ENCODE measurements at regions not wholly inside any gene's neighbourhood (a gene's known extent, or its start where the extent isn't known, plus 50 kb on each side); places are given as distances from the start of the nearest gene placed in this dataset.

- Histone ChIP-seq H3F3A (ENCODE audit: insufficient read depth, low read length) (peaks cover 2% of the 10 kb centered on the region; the same call in 1 of the 2 replicates), H3K27ac (ENCODE audit: low read length) (no peak overlapping the region), H2AFZ (ENCODE audit: low read length) (no peak overlapping the region), H3K79me2 (ENCODE audit: low read length) (no peaks in the 10 kb centered on the region), H3K4me2 (ENCODE audit: low read depth, low read length) (no peak overlapping the region), H4K20me1 (ENCODE audit: insufficient read depth, low read length) (no peaks in the 10 kb centered on the region), H3K4me3 (ENCODE audit: low read length) (no peak overlapping the region), H3K36me3 (replicated peaks; ENCODE audit: insufficient read depth, low read length) (no peaks in the 10 kb centered on the region), H3K9me3 (replicated peaks; ENCODE audit: insufficient read depth, low read length) (no peaks in the 10 kb centered on the region), H3K27me3 (replicated peaks; ENCODE audit: insufficient read depth, low read length) (no peaks in the 10 kb centered on the region), H3K9ac (ENCODE audit: low read length) (no peak overlapping the region), H3K9me2 (replicated peaks; ENCODE audit: insufficient read depth, low read length) (no peaks in the 10 kb centered on the region), H3K4me1 (ENCODE audit: low read length) (peaks cover 8% of the 10 kb centered on the region)
- DNase-seq: no peak
- TF ChIP-seq CTCF (IDR thresholded peaks at IDR 0.05; ENCODE audit: low read length): no peak
- TF ChIP-seq EZH2phosphoT487 (IDR thresholded peaks at IDR 0.05; ENCODE audit: low read length): no peak
- TF ChIP-seq EZH2 (optimal IDR thresholded peaks at IDR 0.05; ENCODE audit: low read depth, low read length): no peak
Measured at GRCh38 chr6:139759086-139759485, 384.6 kb upstream of the CITED2 start.

- no peak overlapping the region for H3K9ac ChIP-seq (ENCODE audit: low read length)
- DNase-seq: no peak
- H3K27me3 ChIP-seq (replicated peaks; ENCODE audit: insufficient read depth, low read length): no peaks in the 10 kb centered on the region
- H3K9me3 ChIP-seq (replicated peaks; ENCODE audit: insufficient read depth, low read length): no peaks in the 10 kb centered on the region
- no peak overlapping the region for H3K27ac ChIP-seq (ENCODE audit: low read length)
- no peaks in the 10 kb centered on the region for H3K36me3 ChIP-seq (replicated peaks; ENCODE audit: insufficient read depth, low read length)
- H2AFZ ChIP-seq (ENCODE audit: low read length): no peak overlapping the region
- H3K9me2 ChIP-seq (replicated peaks; ENCODE audit: insufficient read depth, low read length): no peaks in the 10 kb centered on the region
- TF ChIP-seq EZH2phosphoT487 (IDR thresholded peaks at IDR 0.05; ENCODE audit: low read length) (no peak), CTCF (IDR thresholded peaks at IDR 0.05; ENCODE audit: low read length) (no peak), EZH2 (optimal IDR thresholded peaks at IDR 0.05; ENCODE audit: low read depth, low read length) (no peak)
- H4K20me1 ChIP-seq (ENCODE audit: insufficient read depth, low read length): no peaks in the 10 kb centered on the region
- no peaks in the 10 kb centered on the region for H3K4me1 ChIP-seq (ENCODE audit: low read length)
- no peak overlapping the region for H3K4me3 ChIP-seq (ENCODE audit: low read length)
- H3F3A ChIP-seq (ENCODE audit: insufficient read depth, low read length): no peaks in the 10 kb centered on the region
- H3K4me2 ChIP-seq (ENCODE audit: low read depth, low read length): no peak overlapping the region
- H3K79me2 ChIP-seq (ENCODE audit: low read length): no peaks in the 10 kb centered on the region
Measured at GRCh38 chr6:139758209-139758611, 383.8 kb upstream of the CITED2 start.

GRCh38 chr6:139757784-139758183, 383.3 kb upstream of the CITED2 start:
- TF ChIP-seq CTCF (IDR thresholded peaks at IDR 0.05; ENCODE audit: low read length): no peak
- TF ChIP-seq EZH2 (optimal IDR thresholded peaks at IDR 0.05; ENCODE audit: low read depth, low read length): no peak
- TF ChIP-seq EZH2phosphoT487 (IDR thresholded peaks at IDR 0.05; ENCODE audit: low read length): no peak
- no peaks in the 10 kb centered on the region for H3K9me2 ChIP-seq (replicated peaks; ENCODE audit: insufficient read depth, low read length)
- H2AFZ ChIP-seq (ENCODE audit: low read length): no peak overlapping the region
- no peaks in the 10 kb centered on the region for H4K20me1 ChIP-seq (ENCODE audit: insufficient read depth, low read length)
- no peak overlapping the region for H3K9ac ChIP-seq (ENCODE audit: low read length)
- DNase-seq: no peak
- H3K4me1 ChIP-seq (ENCODE audit: low read length): no peaks in the 10 kb centered on the region
- no peaks in the 10 kb centered on the region for H3K36me3 ChIP-seq (replicated peaks; ENCODE audit: insufficient read depth, low read length)
- no peaks in the 10 kb centered on the region for H3K79me2 ChIP-seq (ENCODE audit: low read length)
- no peaks in the 10 kb centered on the region for H3K9me3 ChIP-seq (replicated peaks; ENCODE audit: insufficient read depth, low read length)
- H3K27me3 ChIP-seq (replicated peaks; ENCODE audit: insufficient read depth, low read length): no peaks in the 10 kb centered on the region
- no peaks in the 10 kb centered on the region for H3F3A ChIP-seq (ENCODE audit: insufficient read depth, low read length)
- no peak overlapping the region for H3K27ac ChIP-seq (ENCODE audit: low read length)
- no peak overlapping the region for H3K4me2 ChIP-seq (ENCODE audit: low read depth, low read length)
- H3K4me3 ChIP-seq (ENCODE audit: low read length): no peak overlapping the region
